ENCODE measurements at regions not wholly inside any gene's neighbourhood (a gene's known extent, or its start where the extent isn't known, plus 50 kb on each side); places are given as distances from the start of the nearest gene placed in this dataset.
"Not testable (repeated sequence)": the region's sequence is repeated elsewhere in the genome, so short reads cannot be mapped to it uniquely, and the experiment has no call there.

DNA sequence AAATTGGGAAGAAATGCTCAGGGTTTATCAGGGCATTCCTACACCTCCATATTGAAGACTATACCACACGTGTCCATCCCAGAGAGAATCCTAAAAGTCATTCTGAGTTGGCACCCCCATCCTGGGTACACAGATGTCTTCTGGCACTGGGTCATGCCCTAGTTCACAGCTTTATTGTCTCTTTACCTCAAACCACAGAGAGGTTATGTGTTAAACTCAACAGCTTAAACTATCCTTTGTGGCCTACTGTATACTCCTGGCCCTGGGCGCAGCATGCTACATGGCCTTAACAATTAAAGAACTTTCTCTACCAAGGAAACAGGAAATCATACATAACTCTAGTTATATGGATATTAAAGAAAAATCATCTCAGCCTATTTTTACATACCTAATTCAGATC, 115.6 kb upstream of the SEM1 start:
- FAIRE-seq (no peak), DNase-seq (ENCODE audit: low spot score in 2 of 2) (no peak)

DNA sequence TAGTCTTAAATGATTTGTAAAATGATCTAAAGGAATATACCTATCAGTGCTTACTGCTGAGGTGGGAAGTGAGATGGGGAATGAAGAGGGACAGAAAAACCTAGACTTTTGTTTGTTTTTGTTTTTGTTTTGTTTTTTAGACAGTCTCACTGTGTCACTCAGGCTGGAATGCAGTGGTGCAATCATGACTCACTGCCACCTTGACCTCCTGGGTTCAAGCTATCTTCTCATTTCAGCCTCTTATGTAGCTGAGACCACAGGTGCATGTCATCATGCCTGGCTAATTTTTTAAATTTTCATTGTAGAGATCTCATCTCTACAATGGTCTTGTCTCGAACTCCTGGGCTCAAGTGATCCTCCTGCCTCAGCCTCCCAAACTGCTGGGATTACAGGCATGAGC, 116.4 kb upstream of the SEM1 start:
- no peak for FAIRE-seq
- no peak for DNase-seq (ENCODE audit: low spot score in 2 of 2)

GRCh38 chr7:96827701-96828100, 118.1 kb upstream of the SEM1 start:
- DNase-seq (ENCODE audit: low spot score in 2 of 2) (no peak), FAIRE-seq (no peak)

GRCh38 chr7:96829121-96829520, 119.5 kb upstream of the SEM1 start:
- not testable (repeated sequence) for DNase-seq (ENCODE audit: low spot score in 2 of 2); FAIRE-seq

- FAIRE-seq = no peak
- DNase-seq (ENCODE audit: low spot score in 2 of 2) = no peak
Measured at GRCh38 chr7:96831446-96831845, 121.8 kb upstream of the SEM1 start.

DNA sequence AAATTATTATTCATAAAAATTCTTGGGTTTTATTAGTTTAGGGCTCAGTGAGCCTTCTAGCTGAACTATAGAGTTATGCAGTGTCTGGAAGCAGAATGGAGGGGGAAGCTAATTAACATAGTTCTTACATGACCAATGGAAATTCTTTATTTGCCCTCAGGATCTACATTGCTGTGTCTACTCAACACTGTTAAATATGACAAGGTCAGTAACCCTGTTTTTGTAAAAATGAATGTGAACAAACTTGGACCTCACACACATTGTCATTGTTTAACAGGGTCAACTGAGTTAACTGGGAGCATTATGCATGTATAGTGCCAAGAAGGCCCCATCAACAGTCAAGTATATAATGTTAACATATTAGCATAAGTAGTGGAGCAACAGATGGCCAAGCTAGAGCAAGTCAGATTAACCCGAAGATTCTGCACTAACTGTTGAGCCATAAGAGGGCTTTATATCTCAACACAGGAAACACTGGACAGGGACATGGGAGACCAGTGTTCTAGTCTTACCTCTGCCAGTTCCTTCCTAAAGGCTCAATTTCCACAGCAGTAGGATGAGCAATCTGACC, 122.5 kb upstream of the SEM1 start:
- DNase-seq (ENCODE audit: low spot score in 2 of 2) = no peak
- no peak for FAIRE-seq

DNA sequence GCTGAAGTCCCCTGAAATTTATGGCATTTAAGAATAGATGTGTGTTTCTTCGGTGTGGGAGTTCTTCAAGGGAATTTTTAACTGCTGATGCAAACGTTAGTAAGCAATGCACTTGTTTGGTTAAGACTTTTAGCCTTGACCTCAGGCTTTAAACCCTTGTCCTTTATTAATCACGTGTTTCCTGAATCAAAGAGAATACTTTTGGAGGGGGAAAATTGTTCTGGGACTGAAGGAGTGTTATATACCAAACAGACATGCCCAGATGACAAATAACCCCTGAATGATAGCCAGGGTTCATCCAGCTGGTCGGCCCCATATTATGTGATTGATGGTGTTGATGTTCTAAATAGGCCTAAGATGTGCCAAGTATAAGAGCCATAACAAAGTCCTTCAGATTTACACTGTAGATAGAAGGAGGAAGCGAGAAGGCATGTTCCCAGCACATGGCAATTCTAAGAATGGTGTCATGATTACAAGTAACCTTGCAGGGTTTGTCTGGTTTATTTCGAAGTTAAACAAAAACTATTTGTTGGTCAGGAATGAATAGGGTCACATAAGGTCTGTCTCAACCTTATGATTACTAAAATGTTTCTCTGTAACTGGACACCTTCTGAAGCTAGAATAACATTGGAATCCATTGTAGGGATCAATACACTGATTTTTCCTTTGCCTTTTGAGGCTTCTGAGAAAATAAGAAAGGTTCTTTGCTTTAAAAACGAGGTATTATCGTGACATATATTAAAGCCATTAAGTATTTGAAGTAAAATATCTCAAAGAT, 124.2 kb upstream of the SEM1 start:
- FAIRE-seq (no peak), DNase-seq (ENCODE audit: low spot score in 2 of 2) (no peak)

- DNase-seq (ENCODE audit: low spot score in 2 of 2) (no peak), FAIRE-seq (no peak)
Measured at GRCh38 chr7:96836456-96836855, 126.8 kb upstream of the SEM1 start.

GRCh38 chr7:96837593-96837992, 127.9 kb upstream of the SEM1 start:
- FAIRE-seq (no peak), DNase-seq (ENCODE audit: low spot score in 2 of 2) (no peak)

GRCh38 chr7:96838481-96838880, 128.8 kb upstream of the SEM1 start:
- no peak for FAIRE-seq

GRCh38 chr7:96855139-96855538, 145.5 kb upstream of the SEM1 start:
- no peak for DNase-seq (ENCODE audit: low spot score in 2 of 2)
- FAIRE-seq = no peak

More at GRCh38 chr7:96838481-96838880, 128.8 kb upstream of the SEM1 start:
- no peak for DNase-seq (ENCODE audit: low spot score in 2 of 2)

DNA sequence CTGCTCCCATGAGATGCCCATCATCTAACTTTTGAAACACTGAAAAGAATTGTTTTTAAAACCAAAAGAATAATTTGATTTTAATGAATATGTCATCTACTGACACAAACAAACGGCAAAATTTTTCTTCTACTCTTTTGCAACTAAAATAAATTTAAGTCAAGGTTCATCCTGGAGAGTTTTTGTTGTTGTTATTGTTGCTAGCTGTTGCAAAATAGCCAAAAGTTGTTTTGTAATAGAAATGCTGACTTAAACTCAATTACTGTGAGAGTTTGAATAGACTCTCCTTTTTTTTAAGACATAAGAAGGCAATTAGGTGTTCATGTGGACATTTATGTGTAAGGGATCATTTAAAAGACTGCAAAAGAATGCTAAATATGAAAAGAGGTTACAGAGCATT, 146.0 kb upstream of the SEM1 start:
- no peak for FAIRE-seq
- DNase-seq (ENCODE audit: low spot score in 2 of 2) = no peak

DNA sequence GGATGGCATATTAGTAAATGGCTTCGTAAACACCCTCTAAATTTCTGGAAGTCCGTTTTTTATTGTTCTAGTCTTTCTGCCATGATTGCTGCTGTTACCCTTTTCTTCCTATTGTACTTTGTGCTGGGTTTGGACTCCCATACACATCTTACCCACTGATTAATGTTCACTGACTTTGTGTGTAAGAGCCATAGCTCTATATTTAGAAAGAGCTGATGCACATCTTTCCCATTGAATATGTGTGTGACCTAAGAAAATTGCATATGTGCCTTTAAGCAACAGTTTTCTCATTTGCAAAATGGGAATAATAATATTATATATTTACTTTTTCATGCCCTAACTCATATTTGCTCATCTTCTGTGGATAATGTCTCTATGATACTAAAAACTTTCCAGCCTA, 135.8 kb upstream of the DLX6 start:
- no peak for FAIRE-seq
- DNase-seq (ENCODE audit: low spot score in 2 of 2) = no peak

DNA sequence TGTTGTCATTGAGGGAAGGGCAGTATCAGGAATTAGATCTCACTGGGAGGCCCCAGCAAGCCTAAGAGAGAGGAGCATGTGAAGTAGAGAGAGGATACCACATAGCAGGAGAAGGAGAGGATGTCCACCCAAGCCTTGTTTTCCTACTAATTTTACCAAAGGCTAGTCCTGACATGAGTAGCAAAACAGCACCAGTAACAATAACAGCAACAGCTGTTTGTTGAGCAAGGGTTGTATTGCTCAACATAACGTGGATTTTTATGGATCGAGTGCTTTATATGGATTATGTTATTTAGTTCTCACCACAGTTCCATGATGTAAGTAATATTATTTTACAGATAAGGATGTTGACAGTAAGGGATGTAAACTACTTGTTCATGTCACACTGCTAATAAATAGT, 135.2 kb upstream of the DLX6 start:
- DNase-seq (ENCODE audit: low spot score in 2 of 2) (no peak), FAIRE-seq (no peak)

GRCh38 chr7:96870934-96871333, 134.4 kb upstream of the DLX6 start:
- no peak for FAIRE-seq
- no peak for DNase-seq (ENCODE audit: low spot score in 2 of 2)

DNA sequence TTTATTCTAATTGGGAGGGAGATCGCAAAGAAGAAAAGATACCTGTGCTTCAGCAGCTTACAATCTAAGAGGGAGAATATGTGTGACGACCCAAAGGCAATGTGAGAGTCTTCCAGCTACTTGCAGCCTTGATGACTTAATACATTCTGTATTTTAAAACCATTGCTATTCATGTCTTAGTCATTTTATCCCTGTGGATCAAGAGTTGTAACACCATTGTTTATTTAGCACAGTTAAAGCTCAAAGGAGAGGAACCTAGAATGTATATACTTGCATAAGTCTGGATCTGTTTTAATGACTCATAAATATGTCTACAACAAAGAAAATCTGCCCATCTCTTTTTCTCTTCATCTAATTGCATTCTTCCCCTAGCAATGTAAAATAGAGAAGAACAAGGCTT, 117.9 kb upstream of the DLX6 start:
- no peak for DNase-seq (ENCODE audit: low spot score in 2 of 2)
- no peak for FAIRE-seq

- DNase-seq (ENCODE audit: low spot score in 2 of 2) (no peak), FAIRE-seq (no peak)
Measured at GRCh38 chr7:96899108-96899507, 106.2 kb upstream of the DLX6 start.

- FAIRE-seq (no peak), DNase-seq (ENCODE audit: low spot score in 2 of 2) (no peak)
Measured at GRCh38 chr7:96901822-96902445, 103.4 kb upstream of the DLX6 start.

DNA sequence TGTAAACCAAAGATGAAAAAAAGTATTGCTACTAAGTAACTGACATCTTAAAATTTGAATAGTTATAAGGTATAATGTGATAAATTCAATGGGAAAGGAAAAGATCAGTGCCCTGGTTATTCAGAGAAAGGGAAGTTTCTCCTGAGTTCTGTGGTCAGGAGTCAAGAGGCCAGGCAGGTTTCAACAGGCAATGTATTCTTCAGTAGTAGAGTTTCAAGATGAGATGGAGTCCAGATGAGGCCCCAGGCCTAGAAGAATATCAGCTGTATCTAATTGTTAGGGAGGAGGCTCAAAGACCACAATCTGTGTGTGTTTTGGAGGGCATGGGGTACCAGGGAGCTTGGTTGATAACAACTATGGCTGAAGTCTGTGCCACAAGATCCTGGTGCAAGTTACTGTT, 101.4 kb upstream of the DLX6 start:
- FAIRE-seq = no peak
- no peak for DNase-seq (ENCODE audit: low spot score in 2 of 2)

GRCh38 chr7:96910486-96910885, 94.9 kb upstream of the DLX6 start:
- FAIRE-seq = no peak

DNA sequence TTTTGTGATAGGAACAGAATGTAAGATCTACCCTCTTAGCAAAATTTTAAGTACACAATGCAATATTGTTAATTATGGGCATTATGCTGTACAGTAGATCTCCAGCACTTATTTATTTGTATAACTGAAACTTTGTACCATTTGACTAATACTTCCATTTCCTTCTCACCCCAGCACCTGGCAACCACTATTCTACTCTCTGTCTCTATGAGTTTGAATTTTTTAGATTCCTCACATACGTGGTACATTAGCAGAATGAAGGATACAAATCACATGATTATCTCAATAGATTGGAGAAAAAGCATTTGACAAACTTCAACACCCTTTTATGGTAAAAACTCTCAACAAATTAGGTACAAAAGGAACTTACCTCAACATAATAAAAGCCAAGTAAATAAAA, 90.3 kb upstream of the DLX6 start:
- no peak for FAIRE-seq
- DNase-seq (ENCODE audit: low spot score in 2 of 2) = no peak

More at GRCh38 chr7:96910486-96910885, 94.9 kb upstream of the DLX6 start:
- no peak for DNase-seq (ENCODE audit: low spot score in 2 of 2)

DNA sequence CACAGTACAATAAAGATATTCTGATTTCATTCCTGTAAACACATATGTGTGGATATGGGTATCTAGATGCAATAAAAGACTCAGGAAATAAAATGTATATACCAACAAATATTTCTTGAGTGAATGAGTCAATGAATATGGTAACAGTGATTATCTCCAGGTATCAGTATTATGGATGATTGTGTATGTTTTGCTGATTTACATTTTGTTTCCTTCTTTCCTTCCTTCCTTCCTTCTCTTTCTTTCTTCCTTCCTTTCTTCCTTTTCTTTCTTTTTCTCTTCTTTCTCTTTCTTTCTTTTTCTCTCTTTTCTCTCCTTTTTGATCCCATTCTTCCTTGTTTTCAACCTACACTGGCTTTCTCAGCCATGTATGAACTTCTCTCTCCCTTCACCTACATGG, 85.3 kb upstream of the DLX6 start:
- DNase-seq (ENCODE audit: low spot score in 2 of 2) = no peak
- no peak for FAIRE-seq
